GM12875 (cell line): ENCODE measurements at regions not wholly inside any gene's neighbourhood (a gene's known extent, or its start where the extent isn't known, plus 50 kb on each side); places are given as distances from the start of the nearest gene placed in this dataset.

Experiments
- H3K4me3 ChIP-seq: one replicate; pipeline ENCODE4 v1.5.1; 2011; ENCODE audit warnings: low read depth, low read length, control low read depth
- CTCF ChIP-seq: IDR thresholded peaks from 2 replicates; pipeline ENCODE4 v1.5.1; 2011; ENCODE audit warnings: low read depth, mild to moderate bottlenecking, control low read depth, inconsistent platforms, low read length, moderate library complexity, borderline replicate concordance; ENCODE audit not compliant: insufficient read depth

GRCh38 chr2:151182899-151183809 is 78.5 kb downstream of the RBM43 start:
- H3K4me3 ChIP-seq = no peak overlapping the region
- no peak for TF ChIP-seq CTCF

GRCh38 chr2:151182396-151182795 is 79.3 kb downstream of the RBM43 start:
- TF ChIP-seq CTCF = no peak
- no peak overlapping the region for H3K4me3 ChIP-seq

- no peak overlapping the region for H3K4me3 ChIP-seq
- TF ChIP-seq CTCF = no peak
These were observed 80.1 kb downstream of the RBM43 start for GRCh38 chr2:151181524-151181923.

- no peak for TF ChIP-seq CTCF
- H3K4me3 ChIP-seq = no peak overlapping the region
These were observed 81.5 kb downstream of the RBM43 start for GRCh38 chr2:151180123-151180522.

GRCh38 chr2:151178207-151178606 is 83.5 kb downstream of the RBM43 start:
- no peak overlapping the region for H3K4me3 ChIP-seq
- no peak for TF ChIP-seq CTCF

- no peak overlapping the region for H3K4me3 ChIP-seq
- TF ChIP-seq CTCF = no peak
These were observed 83.9 kb downstream of the RBM43 start for GRCh38 chr2:151177756-151178155.

GRCh38 chr2:151176661-151177060 is 85.0 kb downstream of the RBM43 start:
- no peak overlapping the region for H3K4me3 ChIP-seq
- no peak for TF ChIP-seq CTCF
